ENCODE measurements at regions not wholly inside any gene's neighbourhood (a gene's known extent, or its start where the extent isn't known, plus 50 kb on each side); places are given as distances from the start of the nearest gene placed in this dataset.

DNA sequence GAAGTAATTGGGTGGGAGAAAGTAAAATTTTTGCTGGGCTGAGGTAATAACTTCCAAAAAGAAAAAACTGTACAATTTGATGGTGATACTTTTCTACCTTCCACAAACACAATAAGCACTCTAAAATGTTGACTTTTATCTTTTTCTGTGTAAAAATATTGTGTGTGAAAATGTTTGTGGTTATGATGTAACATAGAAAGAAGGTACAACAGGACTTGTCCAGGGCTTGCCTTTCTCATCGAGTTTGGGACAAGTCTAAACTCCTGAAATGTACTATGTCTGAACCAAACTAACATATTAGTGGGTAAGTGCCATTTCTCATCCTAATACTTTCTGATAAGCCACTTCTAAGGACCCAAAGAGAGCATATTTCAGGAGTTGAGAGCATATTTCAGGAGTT is 174.2 kb upstream of the PDGFD start:
- no peak for TF ChIP-seq CTCF (IDR thresholded peaks at IDR 0.05 in 4 of 5, conservative IDR thresholded peaks at IDR 0.05 in 1 of 5)
- TF ChIP-seq POLR2A (IDR thresholded peaks at IDR 0.05), result no peak
